ENCODE measurements at regions not wholly inside any gene's neighbourhood (a gene's known extent, or its start where the extent isn't known, plus 50 kb on each side); places are given as distances from the start of the nearest gene placed in this dataset.
"Not testable (repeated sequence)": the region's sequence is repeated elsewhere in the genome, so short reads cannot be mapped to it uniquely, and the experiment has no call there.

GRCh38 chr2:242004223-242004901, 134.8 kb downstream of the RTP5 start:
- DNase-seq (ENCODE audit: low read depth, low spot score), result no peak

DNA sequence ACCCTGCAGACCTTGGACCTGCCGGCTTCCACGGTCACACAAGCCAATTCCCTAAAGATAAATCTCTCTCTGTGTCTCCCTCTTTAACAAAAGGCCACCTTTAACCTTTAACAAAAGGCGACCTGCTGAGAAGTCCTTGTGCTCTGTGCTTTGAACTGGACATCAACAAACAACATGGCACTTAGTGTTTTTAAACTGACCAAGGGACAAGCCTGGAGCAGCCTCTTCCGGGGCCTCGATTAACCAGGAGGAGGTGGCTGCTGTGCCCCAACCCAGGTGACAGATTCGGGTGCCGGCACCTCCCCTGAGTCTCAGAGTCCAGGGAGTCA, 135.3 kb downstream of the RTP5 start:
- DNase-seq (ENCODE audit: low read depth, low spot score), result no peak

DNA sequence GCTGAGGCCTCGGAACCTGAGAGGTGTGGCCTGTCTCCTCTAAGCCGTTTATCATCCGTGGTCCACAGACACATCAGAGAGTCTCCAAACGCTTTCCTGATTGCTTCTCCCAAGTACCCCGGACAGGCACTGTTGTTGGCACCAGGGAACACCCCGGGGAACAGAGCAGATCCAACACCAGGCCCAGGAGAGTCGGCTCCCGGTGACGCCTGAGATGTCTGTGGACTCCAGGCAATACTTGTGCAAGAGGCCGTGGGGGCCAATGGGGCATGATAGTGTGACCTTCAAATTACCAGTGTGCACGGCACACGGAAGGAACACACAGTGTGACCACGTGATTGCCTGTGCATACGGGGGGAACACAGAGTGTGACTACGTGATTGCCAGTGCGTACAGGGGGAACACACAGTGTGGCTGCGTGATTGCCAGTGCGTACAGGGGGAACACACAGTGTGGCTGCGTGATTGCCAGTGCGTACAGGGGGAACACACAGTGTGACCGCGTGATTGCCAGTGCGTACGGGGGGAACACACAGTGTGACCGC, 136.6 kb downstream of the RTP5 start:
- not testable (repeated sequence) for DNase-seq (ENCODE audit: low read depth, low spot score)

DNA sequence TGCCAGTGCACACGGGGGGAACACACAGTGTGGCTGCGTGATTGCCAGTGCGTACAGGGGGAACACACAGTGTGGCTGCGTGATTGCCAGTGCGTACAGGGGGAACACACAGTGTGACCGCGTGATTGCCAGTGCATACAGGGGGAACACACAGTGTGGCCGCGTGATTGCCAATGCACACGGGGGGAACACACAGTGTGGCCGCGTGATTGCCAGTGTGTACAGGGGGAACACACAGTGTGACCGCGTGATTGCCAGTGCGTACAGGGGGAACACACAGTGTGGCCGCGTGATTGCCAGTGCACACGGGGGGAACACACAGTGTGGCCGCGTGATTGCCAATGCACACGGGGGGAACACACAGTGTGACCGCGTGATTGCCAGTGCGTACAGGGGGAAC, 139.4 kb downstream of the RTP5 start:
- DNase-seq (ENCODE audit: low read depth, low spot score), result not testable (repeated sequence)

GRCh38 chr2:242009846-242010245, 140.3 kb downstream of the RTP5 start:
- not testable (repeated sequence) for DNase-seq (ENCODE audit: low read depth, low spot score)

- not testable (repeated sequence) for DNase-seq (ENCODE audit: low read depth, low spot score)
These were observed 141.0 kb downstream of the RTP5 start for GRCh38 chr2:242010252-242011166.

- DNase-seq (ENCODE audit: low read depth, low spot score), result no peak
These were observed 141.6 kb downstream of the RTP5 start for GRCh38 chr2:242011167-242011513.

- no peak for DNase-seq (ENCODE audit: low read depth, low spot score)
These were observed 142.0 kb downstream of the RTP5 start for GRCh38 chr2:242011516-242011915.

DNA sequence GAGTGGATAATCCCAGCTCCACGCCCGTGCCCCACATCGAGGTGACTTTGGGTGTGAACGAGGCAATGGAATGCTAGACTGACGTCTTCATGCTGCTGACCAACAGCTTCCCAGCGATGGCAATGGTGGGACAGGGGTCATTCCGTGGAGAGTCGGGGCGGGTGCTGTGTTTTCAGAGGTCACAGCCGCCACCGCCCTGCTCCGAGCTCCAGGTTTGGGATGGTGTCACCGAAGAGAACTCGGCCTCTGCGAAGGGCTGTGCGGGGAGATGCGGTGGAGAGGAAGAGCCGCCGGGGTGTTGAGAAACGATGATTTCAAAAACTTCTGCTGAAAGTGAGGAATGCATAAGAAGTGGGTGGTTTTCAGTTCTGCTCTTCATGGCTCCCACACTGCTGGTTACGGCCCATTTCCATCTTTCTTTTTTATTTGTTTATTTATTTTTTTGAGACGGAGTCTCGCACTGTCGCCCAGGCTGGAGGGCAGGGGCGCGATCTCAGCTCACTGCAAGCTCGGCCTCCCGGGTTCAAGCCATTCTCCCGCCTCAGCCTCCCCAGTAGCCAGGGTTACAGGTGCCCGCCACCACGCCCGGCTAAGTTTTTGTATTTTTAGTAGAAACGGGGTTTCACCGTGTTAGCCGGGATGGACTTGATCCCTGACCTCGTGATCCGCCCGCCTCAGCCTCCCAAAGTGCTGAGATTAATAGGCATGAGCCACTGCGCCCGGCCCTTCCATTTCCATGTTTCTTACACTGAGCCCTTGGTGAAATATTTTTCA, 142.6 kb downstream of the RTP5 start:
- no peak for DNase-seq (ENCODE audit: low read depth, low spot score)

DNA sequence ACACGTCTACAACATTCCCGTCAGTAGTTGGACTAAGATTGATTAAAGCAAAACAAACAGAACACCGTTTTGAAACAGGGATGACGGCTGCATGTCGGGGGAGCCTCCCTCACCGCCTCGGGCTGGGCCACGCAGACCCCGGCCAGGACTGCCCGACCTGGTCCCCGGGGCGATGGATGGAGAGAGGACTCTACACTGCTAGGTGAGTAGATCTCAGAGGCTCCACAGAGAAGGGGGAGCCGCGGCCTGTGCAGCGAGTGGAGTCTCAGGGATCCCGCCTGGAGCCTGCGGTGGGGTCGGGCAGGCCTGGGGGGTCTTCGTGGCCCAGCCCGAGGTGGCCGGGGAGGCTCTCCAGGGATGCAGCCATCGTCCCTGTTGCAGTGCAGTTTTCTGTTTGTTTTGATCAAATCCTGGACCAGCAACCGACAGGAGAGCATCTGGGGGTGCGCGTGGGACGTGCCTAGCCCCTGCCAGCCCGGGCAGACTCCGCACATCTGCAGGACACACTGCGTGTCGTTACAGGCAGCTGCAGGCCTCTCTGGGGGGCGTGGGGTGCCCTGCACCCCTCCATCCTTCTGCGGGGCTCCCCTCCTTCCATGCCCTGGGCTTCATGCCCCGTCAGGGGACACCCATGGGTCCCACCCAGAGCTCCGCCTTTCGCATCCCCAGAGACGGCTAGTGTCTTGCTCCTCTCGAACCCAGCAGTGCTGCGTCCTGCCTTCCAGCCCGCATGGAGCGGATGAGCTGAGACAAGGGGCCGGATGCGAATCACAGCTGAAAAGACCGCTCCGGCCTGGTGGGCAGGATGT, 143.6 kb downstream of the RTP5 start:
- DNase-seq (ENCODE audit: low read depth, low spot score), result no peak

GRCh38 chr2:242013771-242014170, 144.2 kb downstream of the RTP5 start:
- no peak for DNase-seq (ENCODE audit: low read depth, low spot score)

GRCh38 chr2:242015108-242016065, 145.9 kb downstream of the RTP5 start:
- DNase-seq (ENCODE audit: low read depth, low spot score), result no peak

DNA sequence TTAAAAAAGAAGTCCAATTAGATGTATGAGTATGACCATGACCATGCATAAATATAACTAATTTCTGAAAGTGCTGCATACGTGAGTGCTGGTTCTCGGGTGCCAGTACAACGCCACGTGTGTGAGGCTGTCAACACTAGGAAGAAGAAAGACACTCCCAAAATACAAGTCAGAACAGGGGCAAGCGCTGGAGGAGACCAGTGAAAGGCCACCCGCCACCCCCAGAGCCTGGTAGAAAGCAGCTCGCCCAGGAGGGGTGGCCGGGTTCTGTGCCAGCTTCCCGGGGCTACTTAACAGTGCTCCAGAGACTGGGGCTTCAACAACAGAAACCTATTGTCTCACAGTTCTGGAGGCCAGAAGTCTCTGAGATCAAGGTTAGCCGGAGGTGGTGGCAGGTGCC, 147.6 kb downstream of the RTP5 start:
- no peak for DNase-seq (ENCODE audit: low read depth, low spot score)

- not testable (repeated sequence) for DNase-seq (ENCODE audit: low read depth, low spot score)
These were observed 148.9 kb downstream of the RTP5 start for GRCh38 chr2:242018416-242018815.

DNA sequence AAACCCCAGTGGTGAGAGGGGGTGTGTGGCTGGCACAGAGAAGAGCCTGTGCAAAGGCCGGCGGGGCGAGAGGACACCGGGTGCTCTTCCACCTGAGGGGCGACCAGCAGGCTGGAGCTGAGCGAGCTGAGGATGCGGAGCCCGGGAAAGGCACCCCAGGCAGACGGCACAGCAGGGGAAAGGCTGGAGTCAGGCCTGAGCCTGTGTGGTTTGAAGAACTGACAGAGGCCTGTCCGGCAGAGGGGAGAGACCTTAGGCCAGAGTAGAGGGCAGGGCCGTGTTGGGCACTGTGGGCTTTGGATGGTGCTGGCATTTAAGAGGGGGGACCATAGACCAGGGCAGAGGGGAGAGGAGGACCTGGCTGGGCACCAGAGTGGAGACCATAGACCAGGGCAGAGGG, 149.8 kb downstream of the RTP5 start:
- no peak for DNase-seq (ENCODE audit: low read depth, low spot score)

- no peak for DNase-seq (ENCODE audit: low read depth, low spot score)
These were observed 150.9 kb downstream of the RTP5 start for GRCh38 chr2:242020196-242021004.

- DNase-seq (ENCODE audit: low read depth, low spot score), result no peak
These were observed 153.2 kb downstream of the RTP5 start for GRCh38 chr2:242022550-242023290.

DNA sequence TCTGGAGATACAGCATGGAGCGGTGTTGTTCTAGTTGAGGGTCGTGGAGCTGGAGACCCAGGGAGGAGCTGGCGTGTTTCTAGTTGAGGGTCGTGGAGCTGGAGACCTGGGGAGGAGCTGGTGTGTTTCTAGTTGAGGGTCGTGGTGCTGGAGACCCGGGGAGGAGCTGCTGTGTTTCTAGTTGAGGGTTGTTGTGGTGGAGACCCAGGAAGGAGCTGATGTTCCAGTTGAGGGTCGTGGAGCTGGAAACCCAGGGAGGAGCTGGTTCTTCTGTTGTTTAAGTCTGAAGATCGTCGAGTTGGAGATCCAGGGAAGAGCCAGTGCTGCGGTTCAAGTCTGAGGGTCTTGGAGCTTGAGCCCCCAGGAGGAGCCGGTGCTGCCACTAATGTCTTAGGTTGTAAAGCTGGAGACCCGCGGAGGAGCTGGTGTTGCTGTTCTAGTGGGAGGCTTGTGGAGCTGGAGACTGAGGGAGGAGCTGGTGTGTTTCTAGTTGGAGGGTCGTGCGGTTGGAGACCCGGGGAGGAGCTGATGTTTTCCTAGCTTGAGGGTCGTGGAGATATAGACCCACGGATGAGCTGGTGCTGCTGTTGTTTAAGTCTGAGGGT, 155.3 kb downstream of the RTP5 start:
- no peak for DNase-seq (ENCODE audit: low read depth, low spot score)
